ENCODE measurements at regions not wholly inside any gene's neighbourhood (a gene's known extent, or its start where the extent isn't known, plus 50 kb on each side); places are given as distances from the start of the nearest gene placed in this dataset.

DNA sequence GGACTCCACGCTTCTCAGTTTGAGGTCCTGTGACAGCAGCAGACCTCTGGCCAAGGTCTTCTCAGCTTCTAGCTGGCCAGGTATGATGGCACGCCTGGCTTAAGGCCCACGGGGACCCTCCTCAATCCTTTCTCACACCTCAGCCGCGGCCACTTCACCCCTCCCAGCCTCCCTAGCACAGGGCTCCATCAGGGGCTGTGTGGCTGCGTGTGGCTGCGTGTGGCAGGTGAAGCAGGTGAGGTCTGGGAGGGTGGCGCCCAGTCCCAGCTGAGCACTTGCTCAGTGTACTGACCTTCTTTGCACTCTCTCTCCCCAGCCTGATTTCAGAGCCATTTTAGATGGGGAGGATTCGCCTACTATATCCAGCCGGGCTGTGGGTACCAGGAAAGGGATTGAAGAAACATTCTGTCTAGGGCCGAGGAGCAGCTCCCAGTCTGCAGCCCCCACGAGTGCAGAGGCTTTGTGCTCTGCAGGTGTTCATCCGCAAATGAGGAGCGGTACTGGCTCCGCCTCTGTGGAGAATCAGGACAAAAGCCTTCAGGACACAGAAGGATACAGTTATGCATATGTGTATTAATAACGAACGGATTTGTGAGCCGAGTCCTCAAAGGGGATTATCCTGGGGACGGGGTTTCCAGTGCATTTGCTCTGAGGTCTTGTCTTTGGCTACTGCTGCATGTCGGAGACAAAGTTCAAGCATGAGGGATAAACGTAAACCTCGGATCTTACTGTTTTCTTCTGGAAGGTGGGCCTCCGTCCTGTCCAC lies 236.9 kb upstream of the RAB6C start:
- TF ChIP-seq, protein P1, sequence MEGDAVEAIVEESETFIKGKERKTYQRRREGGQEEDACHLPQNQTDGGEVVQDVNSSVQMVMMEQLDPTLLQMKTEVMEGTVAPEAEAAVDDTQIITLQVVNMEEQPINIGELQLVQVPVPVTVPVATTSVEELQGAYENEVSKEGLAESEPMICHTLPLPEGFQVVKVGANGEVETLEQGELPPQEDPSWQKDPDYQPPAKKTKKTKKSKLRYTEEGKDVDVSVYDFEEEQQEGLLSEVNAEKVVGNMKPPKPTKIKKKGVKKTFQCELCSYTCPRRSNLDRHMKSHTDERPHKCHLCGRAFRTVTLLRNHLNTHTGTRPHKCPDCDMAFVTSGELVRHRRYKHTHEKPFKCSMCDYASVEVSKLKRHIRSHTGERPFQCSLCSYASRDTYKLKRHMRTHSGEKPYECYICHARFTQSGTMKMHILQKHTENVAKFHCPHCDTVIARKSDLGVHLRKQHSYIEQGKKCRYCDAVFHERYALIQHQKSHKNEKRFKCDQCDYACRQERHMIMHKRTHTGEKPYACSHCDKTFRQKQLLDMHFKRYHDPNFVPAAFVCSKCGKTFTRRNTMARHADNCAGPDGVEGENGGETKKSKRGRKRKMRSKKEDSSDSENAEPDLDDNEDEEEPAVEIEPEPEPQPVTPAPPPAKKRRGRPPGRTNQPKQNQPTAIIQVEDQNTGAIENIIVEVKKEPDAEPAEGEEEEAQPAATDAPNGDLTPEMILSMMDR (IDR thresholded peaks at IDR 0.05; ENCODE audit: insufficient read depth, low read length), result no peak
- no peak overlapping the region for H3K4me3 ChIP-seq (ENCODE audit: low read depth, low read length)
- DNase-seq (ENCODE audit: low read depth), result no peak

DNA sequence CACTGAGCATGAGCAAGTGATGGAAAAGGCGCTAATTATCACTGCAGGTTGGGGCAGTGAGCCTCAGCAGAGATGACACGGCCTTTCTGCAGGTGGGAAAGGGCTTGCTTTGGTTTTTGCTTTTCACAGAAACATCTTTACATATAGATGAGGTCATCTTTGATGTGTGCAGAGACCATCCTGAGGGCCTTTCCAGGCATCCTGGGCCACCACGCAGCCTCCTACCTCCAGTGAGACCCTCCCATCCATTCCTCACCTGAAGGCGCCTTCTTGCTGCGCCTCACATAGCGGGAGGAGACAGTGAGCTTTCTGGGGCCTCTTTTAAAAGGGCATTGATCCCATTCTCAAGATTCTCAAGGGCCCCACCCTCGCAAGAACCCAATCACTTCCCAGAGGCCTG lies 235.3 kb upstream of the RAB6C start:
- no peak for DNase-seq (ENCODE audit: low read depth)
- TF ChIP-seq, protein P1 (IDR thresholded peaks at IDR 0.05; ENCODE audit: insufficient read depth, low read length), result no peak
- H3K4me3 ChIP-seq (ENCODE audit: low read depth, low read length), result no peak overlapping the region

DNA sequence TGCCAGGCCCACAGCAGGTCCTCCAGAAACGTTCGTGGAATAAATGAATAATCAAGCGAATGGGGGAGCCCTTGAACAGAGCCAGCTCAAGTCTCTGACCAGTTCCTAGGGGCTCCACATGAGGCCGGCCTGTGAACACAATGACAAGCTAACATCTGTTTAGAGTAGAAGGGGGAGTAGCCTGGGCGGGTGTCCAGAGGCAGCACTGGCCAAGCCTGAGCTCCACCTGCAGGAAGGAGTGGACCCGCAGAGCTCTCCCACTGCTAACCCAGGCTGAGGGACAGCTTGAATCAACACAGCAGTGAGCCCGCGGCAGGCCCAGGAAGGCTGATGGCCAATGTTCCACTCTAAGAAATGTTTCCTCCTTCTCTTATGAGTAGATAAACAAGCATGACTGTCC lies 234.8 kb upstream of the RAB6C start:
- no peak for DNase-seq (ENCODE audit: low read depth)
- no peak overlapping the region for H3K4me3 ChIP-seq (ENCODE audit: low read depth, low read length)
- TF ChIP-seq, protein P1 (IDR thresholded peaks at IDR 0.05; ENCODE audit: insufficient read depth, low read length), result no peak

DNA sequence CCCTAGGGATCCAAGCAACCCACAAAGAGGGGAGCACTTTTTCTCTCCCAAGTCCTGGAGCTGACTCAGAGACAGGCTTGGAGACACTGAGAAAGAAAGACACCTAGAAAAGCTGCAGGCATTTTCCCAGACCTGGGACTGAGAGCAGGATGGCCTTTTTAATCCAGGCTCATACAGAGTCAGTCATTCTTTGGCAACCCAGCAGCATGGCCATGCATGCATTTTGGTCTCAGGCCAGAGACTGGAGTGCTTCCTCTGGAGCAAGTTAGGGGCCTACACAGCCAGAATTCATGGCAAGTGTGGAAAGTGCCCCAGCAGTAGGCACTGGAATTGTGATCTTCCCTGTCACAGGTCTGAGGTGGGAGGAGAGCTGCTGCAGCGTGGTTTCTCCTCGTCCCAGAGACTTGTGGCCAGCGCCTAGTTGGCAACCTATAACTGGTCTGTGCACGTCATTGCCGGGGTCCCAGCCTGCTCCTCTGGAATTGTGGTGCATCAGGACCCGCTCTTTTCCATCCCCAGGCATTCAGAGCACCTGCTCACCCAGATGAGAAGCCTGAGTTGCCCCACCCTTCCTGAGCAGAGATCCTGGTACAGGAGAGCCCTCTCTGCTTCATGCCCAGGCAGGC lies 231.9 kb upstream of the RAB6C start:
- TF ChIP-seq, protein P1 (IDR thresholded peaks at IDR 0.05; ENCODE audit: insufficient read depth, low read length), result no peak

DNA sequence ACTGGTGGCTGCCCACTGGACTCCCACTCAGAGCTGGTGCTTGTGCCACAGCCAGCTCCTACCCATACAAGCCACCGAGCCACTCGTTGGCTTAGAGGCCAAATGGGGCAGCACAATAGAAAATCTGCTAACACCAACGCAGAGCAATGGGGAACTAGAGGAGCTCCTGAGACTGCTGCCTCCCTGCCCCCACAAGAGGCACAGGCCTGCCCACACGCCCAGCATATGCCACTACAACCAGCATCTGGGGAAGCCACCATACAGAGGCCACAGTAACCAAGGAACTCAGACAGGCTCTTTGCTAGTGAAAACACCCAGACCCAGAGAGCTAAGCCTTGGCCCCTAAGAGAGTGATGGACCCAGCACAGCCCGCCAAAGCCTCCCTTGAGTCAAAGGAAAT lies 231.2 kb upstream of the RAB6C start:
- TF ChIP-seq, protein P1 (IDR thresholded peaks at IDR 0.05; ENCODE audit: insufficient read depth, low read length), result no peak
- no peak overlapping the region for H3K4me3 ChIP-seq (ENCODE audit: low read depth, low read length)
- no peak for DNase-seq (ENCODE audit: low read depth)

More for the DNA sequence above, 231.9 kb upstream of the RAB6C start:
- H3K4me3 ChIP-seq (ENCODE audit: low read depth, low read length), result no peak overlapping the region
- DNase-seq (ENCODE audit: low read depth), result no peak

DNA sequence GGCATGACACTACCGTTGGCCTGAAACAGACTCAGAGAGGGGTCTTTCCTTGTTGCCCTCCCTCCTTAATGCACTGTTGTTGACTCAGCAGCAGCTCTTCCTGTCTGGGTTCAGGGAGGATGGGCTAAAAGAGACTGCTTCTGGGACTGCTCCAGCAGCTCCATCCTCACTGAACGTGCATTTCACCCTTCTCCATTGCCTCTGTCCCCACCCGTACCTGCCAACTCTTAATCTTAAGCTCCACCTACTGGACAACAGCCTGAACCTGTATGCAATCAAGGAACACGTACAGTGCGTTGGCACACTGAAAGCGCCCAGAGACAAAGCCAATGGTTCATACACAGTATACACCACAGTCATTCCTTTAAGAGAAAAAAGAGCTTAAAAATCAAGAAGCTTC lies 230.8 kb upstream of the RAB6C start:
- no peak for DNase-seq (ENCODE audit: low read depth)
- H3K4me3 ChIP-seq (ENCODE audit: low read depth, low read length), result no peak overlapping the region
- TF ChIP-seq, protein P1 (IDR thresholded peaks at IDR 0.05; ENCODE audit: insufficient read depth, low read length), result no peak

Measured in fibroblast of the aortic adventitia (primary cell).